ENCODE measurements at regions not wholly inside any gene's neighbourhood (a gene's known extent, or its start where the extent isn't known, plus 50 kb on each side); places are given as distances from the start of the nearest gene placed in this dataset.

GRCh38 chr6:6751266-6751596 is 162.7 kb downstream of the LY86 start:
- TF ChIP-seq EGR1 (IDR thresholded peaks at IDR 0.05) (no peak), TCF12 (IDR thresholded peaks at IDR 0.05; ENCODE audit: low read depth) (no peak), MAX (IDR thresholded peaks at IDR 0.05) (no peak), NFIC (IDR thresholded peaks at IDR 0.05) (no peak), TEAD4 (IDR thresholded peaks at IDR 0.05) (no peak), USF1 (IDR thresholded peaks at IDR 0.05) (no peak), TAF1 (IDR thresholded peaks at IDR 0.05; ENCODE audit: low read depth) (no peak), ZBTB7A (IDR thresholded peaks at IDR 0.05; ENCODE audit: low read depth) (no peak), REST (IDR thresholded peaks at IDR 0.05; ENCODE audit: low read depth) (no peak), RAD21 (IDR thresholded peaks at IDR 0.05; ENCODE audit: low read depth) (no peak), CEBPB (IDR thresholded peaks at IDR 0.05) (no peak), EP300 (IDR thresholded peaks at IDR 0.05; ENCODE audit: borderline replicate concordance) (no peak), FOXM1 (IDR thresholded peaks at IDR 0.05; ENCODE audit: borderline replicate concordance, low read depth) (no peak), YY1 (IDR thresholded peaks at IDR 0.05; ENCODE audit: low read depth) (no peak), CREB1 (IDR thresholded peaks at IDR 0.05; ENCODE audit: low read depth) (no peak)

GRCh38 chr6:6751619-6752023 is 163.1 kb downstream of the LY86 start:
- TF ChIP-seq ZBTB7A (IDR thresholded peaks at IDR 0.05; ENCODE audit: low read depth): no peak
- TF ChIP-seq REST (IDR thresholded peaks at IDR 0.05; ENCODE audit: low read depth): no peak
- no peak for TF ChIP-seq TCF12 (IDR thresholded peaks at IDR 0.05; ENCODE audit: low read depth)
- no peak for TF ChIP-seq EGR1 (IDR thresholded peaks at IDR 0.05)
- TF ChIP-seq TEAD4 (IDR thresholded peaks at IDR 0.05): no peak
- TF ChIP-seq TAF1 (IDR thresholded peaks at IDR 0.05; ENCODE audit: low read depth): no peak
- TF ChIP-seq RAD21 (IDR thresholded peaks at IDR 0.05; ENCODE audit: low read depth): no peak
- TF ChIP-seq YY1 (IDR thresholded peaks at IDR 0.05; ENCODE audit: low read depth): no peak
- TF ChIP-seq CREB1 (IDR thresholded peaks at IDR 0.05; ENCODE audit: low read depth): no peak
- no peak for TF ChIP-seq FOXM1 (IDR thresholded peaks at IDR 0.05; ENCODE audit: borderline replicate concordance, low read depth)
- no peak for TF ChIP-seq EP300 (IDR thresholded peaks at IDR 0.05; ENCODE audit: borderline replicate concordance)
- TF ChIP-seq USF1 (IDR thresholded peaks at IDR 0.05): no peak
- TF ChIP-seq MAX (IDR thresholded peaks at IDR 0.05): no peak
- TF ChIP-seq NFIC (IDR thresholded peaks at IDR 0.05): no peak

GRCh38 chr6:6752129-6752528 is 163.6 kb downstream of the LY86 start:
- no peak for TF ChIP-seq CREB1 (IDR thresholded peaks at IDR 0.05; ENCODE audit: low read depth)
- TF ChIP-seq FOXM1 (IDR thresholded peaks at IDR 0.05; ENCODE audit: borderline replicate concordance, low read depth): no peak
- no peak; the same call in 1 of the 2 replicates for TF ChIP-seq EP300 (IDR thresholded peaks at IDR 0.05; ENCODE audit: borderline replicate concordance)
- peak; percentile 91 for TF ChIP-seq TEAD4 (IDR thresholded peaks at IDR 0.05)
- no peak for TF ChIP-seq TAF1 (IDR thresholded peaks at IDR 0.05; ENCODE audit: low read depth)
- no peak for TF ChIP-seq YY1 (IDR thresholded peaks at IDR 0.05; ENCODE audit: low read depth)
- no peak for TF ChIP-seq REST (IDR thresholded peaks at IDR 0.05; ENCODE audit: low read depth)

- no peak for TF ChIP-seq REST (IDR thresholded peaks at IDR 0.05; ENCODE audit: low read depth)
- no peak for TF ChIP-seq RAD21 (IDR thresholded peaks at IDR 0.05; ENCODE audit: low read depth)
- no peak for TF ChIP-seq CREB1 (IDR thresholded peaks at IDR 0.05; ENCODE audit: low read depth)
- no peak for TF ChIP-seq EP300 (IDR thresholded peaks at IDR 0.05; ENCODE audit: borderline replicate concordance)
- no peak for TF ChIP-seq EGR1 (IDR thresholded peaks at IDR 0.05)
- TF ChIP-seq MAX (IDR thresholded peaks at IDR 0.05): no peak
- TF ChIP-seq NFIC (IDR thresholded peaks at IDR 0.05): no peak
- no peak for TF ChIP-seq YY1 (IDR thresholded peaks at IDR 0.05; ENCODE audit: low read depth)
- TF ChIP-seq ZBTB7A (IDR thresholded peaks at IDR 0.05; ENCODE audit: low read depth): no peak
- TF ChIP-seq USF1 (IDR thresholded peaks at IDR 0.05): no peak
- TF ChIP-seq CEBPB (IDR thresholded peaks at IDR 0.05): no peak
- no peak for TF ChIP-seq FOXM1 (IDR thresholded peaks at IDR 0.05; ENCODE audit: borderline replicate concordance, low read depth)
- no peak for TF ChIP-seq TEAD4 (IDR thresholded peaks at IDR 0.05)
- TF ChIP-seq TCF12 (IDR thresholded peaks at IDR 0.05; ENCODE audit: low read depth): no peak
- TF ChIP-seq TAF1 (IDR thresholded peaks at IDR 0.05; ENCODE audit: low read depth): no peak
These were observed 164.8 kb downstream of the LY86 start for GRCh38 chr6:6753301-6753700.

All from Ishikawa (cell line).